AG09309 (cell line): ENCODE measurements at regions not wholly inside any gene's neighbourhood (a gene's known extent, or its start where the extent isn't known, plus 50 kb on each side); places are given as distances from the start of the nearest gene placed in this dataset.

Source experiments
- DNase-seq: peaks from one replicate; pipeline ENCODE4 v3.0.0-alpha.2; 2010; ENCODE audit warnings: low read depth
- H3K4me3 ChIP-seq: 2 replicates; pipeline ENCODE4 v1.5.1; 2011; ENCODE audit warnings: mild to moderate bottlenecking, low read depth, low read length, moderate library complexity; ENCODE audit not compliant: control insufficient read depth
- CTCF ChIP-seq: IDR thresholded peaks from 2 replicates; pipeline ENCODE4 v1.5.1; 2011; ENCODE audit warnings: mild to moderate bottlenecking, low read depth, low read length, inconsistent platforms; ENCODE audit not compliant: insufficient read depth, control insufficient read depth; ENCODE audit errors: missing control alignments

- DNase-seq = no peak
- H3K4me3 ChIP-seq = no peak overlapping the region
- no peak for TF ChIP-seq CTCF
Measured at GRCh38 chr13:59487883-59488282, 675.8 kb downstream of the DIAPH3 start.

- TF ChIP-seq CTCF = no peak
- DNase-seq = no peak
- H3K4me3 ChIP-seq = no peak overlapping the region
Measured at GRCh38 chr13:59488436-59488835, 675.3 kb downstream of the DIAPH3 start.

GRCh38 chr13:59490651-59491050 is 673.1 kb downstream of the DIAPH3 start:
- TF ChIP-seq CTCF = no peak
- DNase-seq = no peak
- H3K4me3 ChIP-seq = no peak overlapping the region

GRCh38 chr13:59492030-59492636 is 671.6 kb downstream of the DIAPH3 start:
- no peak for DNase-seq
- H3K4me3 ChIP-seq = no peak overlapping the region
- TF ChIP-seq CTCF = no peak

- DNase-seq = no peak
- H3K4me3 ChIP-seq = no peak overlapping the region
- TF ChIP-seq CTCF = no peak
Measured at GRCh38 chr13:59493436-59493965, 670.2 kb downstream of the DIAPH3 start.

GRCh38 chr13:59494151-59494550 is 669.6 kb downstream of the DIAPH3 start:
- TF ChIP-seq CTCF = no peak
- H3K4me3 ChIP-seq = no peak overlapping the region

GRCh38 chr13:59494560-59494970 is 669.2 kb downstream of the DIAPH3 start:
- no peak overlapping the region for H3K4me3 ChIP-seq
- TF ChIP-seq CTCF = no peak
- no peak for DNase-seq

More at GRCh38 chr13:59494151-59494550, 669.6 kb downstream of the DIAPH3 start:
- DNase-seq = no peak
